AG08396 (cell line): ENCODE measurements at regions not wholly inside any gene's neighbourhood (a gene's known extent, or its start where the extent isn't known, plus 50 kb on each side); places are given as distances from the start of the nearest gene placed in this dataset.

ENCODE experiments used
- DNase-seq: peaks from one replicate; pipeline ENCODE4 v3.0.0; 2012; ENCODE audit warnings: low spot score, mixed read lengths

DNA sequence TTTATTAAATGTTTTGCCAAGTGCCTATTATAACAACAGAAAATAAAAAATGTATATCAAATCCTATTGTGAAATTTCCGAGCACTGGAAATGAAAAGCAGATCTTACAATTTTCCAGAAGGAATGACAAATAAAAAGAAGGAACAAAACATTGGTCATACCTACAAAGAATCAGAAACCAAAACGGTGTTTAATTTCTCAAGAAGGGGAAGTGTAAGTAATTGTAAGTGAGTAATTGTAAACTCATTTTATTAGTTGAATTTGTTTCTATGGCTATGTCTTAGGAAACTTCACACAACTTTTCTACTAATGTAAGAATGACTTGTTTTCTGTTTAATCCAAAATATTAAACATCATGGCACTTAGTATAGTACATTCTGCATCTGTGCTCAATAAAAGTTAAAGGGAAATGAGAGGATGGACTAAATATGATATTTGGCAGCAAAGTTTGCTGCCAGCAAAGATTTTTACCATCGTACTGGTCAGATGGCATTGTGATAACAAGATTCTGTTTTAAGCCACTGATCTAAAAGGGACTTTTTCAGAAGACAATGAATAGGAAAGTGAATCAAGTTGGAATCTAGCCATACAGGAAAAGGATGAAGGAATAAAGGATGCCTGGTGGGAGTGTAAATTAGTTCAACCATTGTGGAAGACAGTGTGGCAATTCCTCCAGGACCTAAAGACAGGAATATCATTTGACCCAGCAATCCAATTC lies 232.4 kb downstream of the NFKBIZ start:
- DNase-seq, result no peak

DNA sequence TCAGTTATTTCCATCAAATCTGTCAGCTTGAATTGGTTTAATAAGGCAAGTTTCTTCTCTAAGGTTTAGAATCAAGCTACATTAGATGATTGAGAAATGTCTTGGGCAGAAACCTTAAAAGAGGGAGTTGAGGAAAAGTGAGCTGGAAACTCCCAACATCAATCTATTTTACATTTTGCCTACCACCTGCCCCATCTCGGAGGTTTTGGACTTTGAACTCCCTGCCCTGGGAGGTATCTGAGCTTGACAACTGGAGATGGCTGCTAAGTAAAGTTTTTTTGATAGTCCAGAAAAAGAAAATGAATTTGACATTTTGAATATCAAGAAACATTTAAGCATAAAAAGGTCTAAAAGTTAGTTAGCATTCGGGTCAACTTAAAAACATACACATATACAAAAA lies 234.2 kb downstream of the NFKBIZ start:
- no peak for DNase-seq

DNA sequence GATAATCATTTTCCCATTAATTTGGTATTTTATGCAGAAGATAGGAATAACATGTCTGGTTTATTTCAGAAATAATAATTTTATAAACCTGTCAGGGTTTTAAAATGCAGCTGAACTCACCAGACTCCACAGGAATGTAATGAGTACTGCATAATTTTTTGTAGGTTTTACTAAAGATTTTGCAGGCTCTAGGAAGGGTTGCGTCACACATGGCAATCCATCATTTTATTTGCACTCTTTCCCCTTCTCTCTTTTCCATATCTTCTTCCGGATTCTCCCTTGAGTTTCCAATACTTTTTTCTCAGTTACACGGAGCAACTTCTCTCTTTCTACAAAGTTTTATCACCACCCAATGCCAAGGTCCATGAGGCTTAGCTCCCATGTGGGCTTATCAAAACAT lies 234.7 kb downstream of the NFKBIZ start:
- DNase-seq, result peak; percentile 19

DNA sequence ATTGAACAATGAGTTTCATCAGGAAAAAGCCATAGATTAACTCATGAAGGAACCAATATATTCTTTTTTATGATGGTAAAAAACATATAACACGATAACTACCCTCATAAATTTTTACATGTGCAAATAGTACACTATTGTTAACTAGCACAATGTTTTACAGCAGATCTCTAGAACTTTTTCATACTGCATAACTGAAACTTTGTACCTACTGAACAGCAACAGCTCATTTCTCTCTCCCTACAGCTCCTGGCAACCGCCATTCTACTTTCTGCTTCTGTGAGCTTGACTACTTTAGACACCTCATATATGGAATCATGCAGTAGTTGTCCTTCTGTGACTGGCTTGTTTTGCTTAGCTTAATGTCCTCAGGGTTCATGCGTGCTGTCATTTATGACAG lies 235.4 kb downstream of the NFKBIZ start:
- DNase-seq, result no peak

DNA sequence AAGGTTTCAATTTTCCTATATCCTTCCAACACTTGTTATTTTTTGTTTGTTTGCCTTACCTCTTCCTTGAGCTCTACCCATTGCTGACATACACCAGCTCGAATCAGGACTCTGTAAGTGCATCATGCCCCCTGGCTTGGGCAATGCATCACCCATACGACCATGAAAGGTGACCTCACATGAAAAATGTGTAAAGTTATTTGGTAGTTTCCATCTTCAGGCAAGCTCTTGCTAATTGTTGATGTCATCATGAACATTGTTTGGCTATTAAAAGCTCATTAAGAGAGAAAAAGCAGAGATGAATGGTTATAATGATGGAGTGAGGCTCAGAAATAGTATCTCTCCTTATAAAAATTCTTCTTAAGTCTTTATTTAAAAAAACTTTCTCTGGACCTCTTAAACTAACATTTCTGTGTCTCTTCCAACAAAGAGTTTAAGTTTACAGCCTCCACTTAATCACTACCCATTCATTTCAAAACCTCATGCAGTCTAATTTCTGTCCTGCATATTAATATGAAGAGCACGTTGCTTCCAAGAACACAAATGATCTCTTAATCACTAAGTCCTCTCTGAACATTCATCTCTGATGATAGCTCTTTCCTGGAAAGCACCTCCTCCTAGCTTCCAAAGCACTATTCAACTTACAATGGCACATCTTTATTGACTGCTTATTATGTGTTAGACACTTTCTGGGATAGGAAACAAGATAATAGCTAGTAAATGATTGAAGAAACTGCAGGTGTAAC lies 236.3 kb downstream of the NFKBIZ start:
- no peak for DNase-seq

DNA sequence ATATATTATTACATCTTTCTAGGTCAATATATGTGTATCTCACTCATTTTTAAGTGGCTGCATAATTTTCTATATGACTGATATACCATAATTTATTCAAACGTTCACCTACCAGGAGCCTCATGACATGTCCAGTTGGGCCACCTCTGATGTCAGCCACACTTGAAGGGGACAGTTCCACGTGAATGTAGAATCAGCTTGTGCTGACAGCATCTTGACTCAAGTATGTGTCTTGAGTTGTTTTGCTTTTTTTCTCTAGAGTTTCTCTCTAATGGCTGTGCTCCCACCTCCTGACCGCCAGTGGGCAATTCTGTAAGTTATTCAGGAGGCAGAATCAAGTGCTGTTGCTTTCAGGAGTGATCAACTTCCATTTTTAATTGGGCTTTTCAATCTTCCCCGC lies 237.9 kb downstream of the NFKBIZ start:
- DNase-seq, result no peak

DNA sequence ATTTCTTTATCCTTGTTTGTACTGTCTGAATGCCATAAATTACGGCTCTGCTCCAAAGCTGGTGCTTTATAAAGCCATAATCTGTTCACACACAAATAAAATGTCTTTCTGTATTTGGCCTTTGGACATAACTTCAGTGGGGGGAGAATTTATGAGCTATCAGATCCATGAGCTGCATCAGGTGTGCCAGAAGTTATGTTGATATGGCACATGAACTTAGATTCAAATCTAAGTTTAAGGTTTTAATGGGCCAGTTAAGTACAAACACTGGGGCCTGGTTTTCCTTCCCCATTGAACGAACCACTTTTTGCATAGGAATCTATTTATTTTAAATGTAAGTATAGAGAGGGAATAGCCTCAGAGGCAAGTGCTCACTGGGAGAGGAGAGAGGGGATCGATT lies 239.9 kb downstream of the NFKBIZ start:
- DNase-seq, result no peak

DNA sequence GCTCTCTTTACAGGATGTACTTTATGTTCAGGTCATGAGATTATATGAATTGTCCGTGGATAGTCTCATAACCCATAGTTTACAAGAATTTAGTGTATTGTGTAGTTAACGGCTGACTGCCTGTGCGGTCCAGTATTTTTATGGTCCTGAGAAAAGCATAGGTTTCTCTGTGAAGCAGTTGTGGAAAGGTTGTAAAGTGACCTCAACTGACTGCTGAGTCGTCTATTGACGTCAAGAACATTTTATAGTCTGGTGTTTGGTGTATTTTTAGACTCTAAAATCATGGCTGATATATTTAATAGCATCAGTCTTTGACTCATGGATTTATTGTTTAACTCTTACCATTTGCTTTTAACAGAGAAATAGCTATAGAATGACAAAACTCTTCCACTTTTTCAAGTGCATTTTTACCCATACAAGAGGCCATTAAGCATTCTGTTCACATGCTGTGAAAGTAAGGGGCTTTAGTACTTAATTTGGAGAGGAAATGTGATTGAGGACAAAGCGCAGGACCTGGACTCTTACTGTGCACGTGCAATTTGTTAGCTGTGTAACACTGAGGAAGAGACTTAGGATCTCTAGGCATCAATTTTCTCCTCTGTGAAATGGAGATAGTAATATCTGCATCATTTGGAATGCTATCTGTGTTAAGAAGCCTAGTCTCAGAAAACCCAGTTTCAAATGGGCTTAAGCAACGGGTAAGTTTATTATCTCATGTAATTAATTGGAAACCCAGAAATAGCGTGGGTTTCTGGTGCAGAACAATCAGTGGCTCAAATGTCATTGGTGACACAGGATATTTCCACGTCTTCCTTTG lies 240.8 kb downstream of the NFKBIZ start:
- peak; percentile 16 for DNase-seq

DNA sequence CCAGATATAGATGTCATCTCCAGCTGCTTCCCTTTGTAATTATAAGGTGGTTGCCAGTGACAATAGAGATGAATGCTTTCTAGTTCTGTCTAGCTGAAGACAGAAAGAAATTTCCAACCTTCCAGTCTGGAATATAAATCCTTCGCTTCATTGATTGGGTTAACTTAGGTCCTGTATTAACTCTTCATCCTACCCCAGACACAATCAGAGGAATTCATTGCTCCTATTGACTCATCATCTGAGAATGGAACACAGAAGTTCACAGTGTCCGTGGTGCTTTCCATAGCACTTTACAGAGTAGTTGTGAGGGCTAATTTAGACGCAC lies 241.4 kb downstream of the NFKBIZ start:
- no peak for DNase-seq

DNA sequence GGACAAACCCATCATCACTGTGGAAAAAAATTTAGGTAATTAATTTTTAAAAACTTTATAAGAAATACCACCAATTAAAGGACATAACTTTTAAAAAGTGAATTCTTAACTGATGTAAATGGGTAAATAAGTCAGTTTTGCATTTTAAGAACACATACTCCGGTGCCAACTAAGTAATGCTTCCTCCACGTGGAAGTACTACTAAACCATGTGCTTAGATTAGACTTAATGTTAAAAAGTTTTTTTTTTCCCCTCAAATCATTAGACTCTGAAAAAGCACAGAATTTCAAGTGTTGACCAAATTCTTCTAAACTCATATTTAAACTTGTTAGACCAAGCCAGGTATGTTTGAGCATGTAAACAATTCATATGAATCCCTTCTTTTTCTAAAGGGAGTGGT lies 242.0 kb downstream of the NFKBIZ start:
- no peak for DNase-seq

DNA sequence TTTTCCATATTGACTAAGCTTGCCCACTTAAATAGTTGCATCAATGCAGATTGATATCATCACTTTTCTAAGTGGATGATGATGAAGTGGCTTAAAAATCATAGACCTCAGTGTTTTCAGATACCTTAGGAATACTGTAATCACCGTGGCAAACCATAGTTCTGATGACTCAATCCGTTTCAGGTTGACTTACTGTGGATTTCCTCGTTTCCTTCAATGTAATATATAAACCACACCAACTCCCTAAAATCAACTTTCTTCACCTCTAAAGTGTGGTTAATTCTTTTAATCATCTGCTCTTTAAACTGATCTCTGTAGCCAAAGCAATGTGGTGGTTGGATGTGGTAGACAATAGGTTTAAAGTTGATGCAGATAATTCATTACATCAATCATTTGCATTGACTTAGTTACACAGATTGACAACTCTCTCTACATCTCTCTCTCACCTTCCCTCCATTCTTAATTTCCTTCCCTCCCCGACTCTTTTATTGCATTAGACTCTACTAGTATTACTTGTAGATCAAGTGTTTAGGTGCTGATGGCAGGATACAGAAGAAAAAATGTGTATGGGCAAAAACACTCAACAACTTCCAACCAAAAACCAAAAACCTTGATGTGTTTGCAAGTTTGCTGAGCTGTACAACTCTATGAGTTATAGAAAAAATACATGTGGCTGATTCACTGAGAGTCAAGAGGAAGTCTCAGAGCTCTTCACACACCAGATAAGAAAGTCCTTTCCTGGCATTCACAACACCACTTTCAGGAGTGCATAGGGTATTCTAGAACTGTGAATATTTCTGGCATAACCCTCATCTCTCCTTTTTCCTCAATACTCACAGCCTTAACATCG lies 243.5 kb downstream of the NFKBIZ start:
- no peak for DNase-seq

DNA sequence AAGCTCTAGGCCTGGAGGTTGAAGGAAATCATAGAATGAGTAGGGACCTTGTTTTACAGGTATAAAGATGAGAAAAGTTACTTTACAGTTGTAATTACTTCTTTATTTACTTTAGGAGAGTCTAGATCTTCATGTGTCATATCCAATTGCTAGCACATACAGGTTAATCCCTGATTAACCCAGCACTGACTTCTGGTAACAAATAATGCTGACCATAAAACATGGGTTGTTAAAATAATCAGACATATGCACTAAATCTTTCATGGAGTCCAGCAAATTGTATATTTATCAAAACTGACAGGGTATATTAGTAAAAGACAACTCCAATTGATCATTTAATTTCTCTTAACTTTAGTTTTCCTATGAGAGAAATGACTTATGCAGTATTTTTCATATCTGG lies 245.2 kb downstream of the NFKBIZ start:
- DNase-seq, result no peak

DNA sequence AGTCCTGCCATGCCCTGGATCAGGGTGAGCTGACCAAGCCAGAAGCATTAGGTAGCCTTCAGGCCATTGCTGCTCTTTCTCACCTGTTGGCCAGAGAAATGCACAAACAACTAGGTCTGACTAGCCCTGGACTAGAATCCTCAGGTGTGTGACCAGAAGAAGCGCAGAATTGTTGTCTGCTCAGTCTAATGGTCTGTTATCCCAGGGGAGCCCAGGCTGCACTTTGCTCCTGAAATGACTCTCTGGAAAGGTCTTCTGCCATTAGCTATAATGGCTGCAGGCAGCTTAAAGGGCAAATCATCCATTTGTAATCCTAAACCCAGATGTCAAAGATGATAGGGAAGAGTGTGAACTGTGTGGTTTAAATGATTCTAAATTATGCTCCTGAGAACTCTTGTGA lies 246.1 kb downstream of the NFKBIZ start:
- no peak for DNase-seq

DNA sequence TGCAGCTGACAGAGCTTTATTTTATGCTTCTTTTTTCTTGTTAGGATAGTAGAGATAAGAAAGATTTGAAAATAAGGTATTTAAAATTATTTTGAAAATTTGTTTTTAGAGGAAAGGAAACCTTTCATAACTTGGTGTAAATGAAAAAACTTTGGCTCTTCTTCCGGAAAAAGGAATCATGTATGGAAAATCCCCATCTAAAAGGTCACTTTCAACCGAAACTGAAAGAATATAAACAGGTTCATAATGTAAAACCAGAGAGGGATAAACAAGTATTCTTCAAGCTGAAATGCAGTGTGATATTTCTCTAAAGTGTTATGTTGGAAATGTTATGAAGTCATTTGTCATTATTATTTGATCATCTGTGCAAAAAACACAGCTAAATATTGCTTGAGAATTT lies 246.8 kb downstream of the NFKBIZ start:
- DNase-seq, result no peak

DNA sequence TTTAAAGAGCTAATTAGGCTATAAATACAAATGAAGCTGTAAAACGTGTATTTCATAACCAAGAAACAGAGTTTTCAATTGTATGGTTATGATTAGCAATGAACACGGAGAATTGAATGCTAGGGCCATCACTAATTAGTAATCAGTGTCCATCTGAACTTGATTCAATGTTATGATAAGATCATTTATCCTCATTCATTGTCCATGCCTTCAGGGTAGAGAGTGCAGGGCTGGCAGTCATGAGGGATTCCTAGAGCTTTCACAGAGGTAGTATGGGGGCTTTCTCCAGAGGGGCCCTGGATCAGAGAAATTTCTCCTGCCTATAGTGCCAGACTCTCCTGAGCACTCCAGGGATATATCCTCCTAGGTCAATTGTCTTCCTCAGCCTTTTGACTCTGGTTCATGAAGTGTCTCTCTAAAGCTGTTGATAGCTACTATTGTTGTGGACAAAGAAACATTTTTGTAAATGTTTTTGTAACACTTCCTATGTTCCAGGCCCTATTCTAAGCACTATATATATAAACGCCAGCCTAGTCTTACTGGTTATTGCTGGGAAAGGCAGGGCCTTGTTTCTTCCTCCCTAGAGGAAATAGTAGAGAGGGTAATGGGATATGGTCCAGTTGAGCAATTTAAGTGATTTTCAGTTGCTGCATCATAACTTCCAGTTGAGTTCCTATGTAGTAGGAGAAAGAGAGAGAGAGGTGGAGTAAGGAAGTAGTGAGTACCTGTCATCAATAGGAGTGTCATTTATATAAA lies 249.0 kb downstream of the NFKBIZ start:
- DNase-seq, result no peak

DNA sequence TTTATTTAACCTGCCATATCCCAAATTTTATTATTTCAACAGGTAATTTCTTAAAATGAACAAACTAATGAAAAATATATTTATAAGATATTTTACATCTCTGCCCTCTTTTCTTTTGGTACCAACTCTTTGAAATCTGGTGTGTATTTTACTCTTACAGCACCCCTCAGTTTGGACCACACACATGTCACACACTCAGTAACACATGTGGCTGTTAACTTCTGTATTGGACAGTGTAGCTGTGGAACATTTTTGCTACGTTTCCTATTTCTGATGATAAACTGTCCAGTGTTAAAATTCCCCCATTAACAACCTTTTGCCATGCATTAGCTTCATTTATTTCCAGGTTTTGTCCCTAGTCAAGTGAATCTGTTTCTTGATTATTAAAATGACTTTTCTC lies 250.6 kb downstream of the NFKBIZ start:
- no peak for DNase-seq

DNA sequence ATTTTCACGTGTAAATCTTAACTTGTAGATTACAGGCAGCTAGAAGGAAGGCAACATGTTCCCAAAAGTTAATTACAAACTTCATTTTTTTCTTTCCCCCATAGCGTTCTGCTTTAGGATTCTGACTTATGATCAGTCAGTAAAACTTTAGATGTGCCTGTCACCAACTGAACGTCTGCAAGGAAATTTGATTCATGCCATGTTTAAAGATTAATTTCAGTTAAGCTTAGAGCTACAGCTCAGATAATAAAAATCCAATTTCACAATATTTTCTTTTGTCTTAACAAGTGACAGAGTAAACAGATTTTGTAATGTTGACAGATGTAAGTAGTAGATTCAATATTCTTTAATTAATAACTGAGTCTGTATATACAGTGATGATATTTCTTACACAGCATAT lies 253.1 kb downstream of the NFKBIZ start:
- DNase-seq, result no peak

DNA sequence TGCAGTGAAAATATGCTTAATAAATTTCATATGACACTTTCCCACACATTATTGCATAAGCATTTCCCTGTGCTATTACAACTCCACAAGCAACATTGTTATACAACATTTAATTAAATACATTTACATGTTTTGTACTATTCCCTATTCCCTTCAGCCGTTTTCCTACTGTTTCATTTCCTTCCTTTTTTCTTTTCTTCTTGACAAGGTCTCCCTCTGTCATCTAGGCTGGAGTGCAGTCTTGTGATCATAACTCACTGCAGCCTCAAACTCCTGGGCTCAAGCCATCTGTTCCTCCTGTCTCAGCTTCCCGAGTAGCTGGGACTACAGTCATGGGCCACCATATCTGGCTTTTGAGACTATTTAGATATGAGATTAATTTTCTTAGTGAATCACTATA lies 254.7 kb downstream of the NFKBIZ start:
- DNase-seq, result no peak

DNA sequence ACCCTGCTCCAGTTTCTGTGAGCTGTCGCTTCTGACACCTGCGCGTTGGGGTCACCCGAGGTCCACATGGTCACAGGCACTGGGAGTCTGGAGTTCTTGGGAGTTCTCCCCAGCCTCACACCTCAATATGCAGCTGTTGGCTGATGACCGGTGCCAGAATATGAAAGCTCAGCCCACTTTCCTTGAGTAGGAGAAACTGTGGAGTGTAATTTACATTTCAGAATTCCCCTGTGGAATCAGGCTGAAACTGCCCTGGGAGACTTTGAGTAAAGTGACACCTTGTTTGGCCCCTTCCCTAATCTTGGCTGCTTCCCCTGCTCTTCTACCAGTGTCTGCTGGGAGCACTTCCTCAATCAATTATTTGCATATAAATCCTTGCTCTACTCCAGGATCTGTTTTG lies 255.9 kb downstream of the NFKBIZ start:
- no peak for DNase-seq

DNA sequence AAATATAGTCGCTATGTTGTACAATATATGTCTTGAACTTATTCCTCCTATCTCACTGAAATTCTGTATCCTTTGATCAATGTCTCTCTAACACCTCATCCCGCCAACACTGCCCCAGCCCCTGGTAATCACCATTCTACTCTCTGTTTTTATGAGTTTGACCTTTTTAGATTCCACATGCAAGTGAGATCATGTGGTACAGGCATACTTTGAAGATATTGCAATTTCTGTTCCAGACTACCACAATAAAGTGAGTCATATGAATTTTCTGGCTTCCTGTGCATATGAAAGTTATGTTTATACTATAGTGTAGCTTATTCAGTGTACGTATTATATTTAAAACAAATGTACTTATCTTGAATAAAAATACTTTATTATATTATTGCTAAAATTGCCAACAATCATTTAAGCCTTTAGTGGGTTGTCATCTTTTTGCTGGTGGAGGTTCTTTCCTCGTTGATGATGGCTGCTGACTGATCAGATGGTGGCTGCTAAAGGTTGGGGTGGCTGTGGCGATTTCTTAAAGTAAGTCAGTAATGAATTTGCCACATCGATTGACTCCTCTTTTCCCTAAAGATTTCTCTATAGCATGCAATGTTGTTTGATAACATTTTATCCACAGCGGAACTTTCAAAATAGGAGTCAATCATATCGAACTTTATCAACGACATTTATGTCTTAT lies 257.2 kb downstream of the NFKBIZ start:
- no peak for DNase-seq

DNA sequence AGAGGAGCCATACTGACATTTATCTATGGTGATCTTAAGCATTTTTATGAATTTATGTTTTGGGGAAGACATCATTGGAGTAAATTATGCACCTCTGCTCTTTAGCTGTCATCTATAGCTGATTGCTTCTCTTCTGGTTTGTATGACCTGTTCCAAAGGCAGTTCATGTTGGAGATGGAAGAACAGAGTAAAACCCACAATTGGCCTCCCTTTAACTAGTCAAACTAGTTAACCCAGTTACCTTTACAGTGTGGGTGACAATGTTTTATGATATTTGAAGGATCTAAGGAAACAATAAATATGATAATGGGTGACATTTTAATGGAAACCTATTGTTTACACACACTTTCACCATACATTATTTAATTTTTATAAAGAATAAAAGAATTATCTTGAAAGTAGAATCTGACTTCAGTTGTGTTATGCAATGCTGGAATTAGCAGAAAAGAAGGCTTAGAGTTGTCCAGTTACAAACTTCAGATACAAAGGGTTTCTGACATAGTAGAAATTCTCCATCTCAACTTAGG lies 263.5 kb downstream of the NFKBIZ start:
- DNase-seq, result no peak
